ENCODE measurements at regions not wholly inside any gene's neighbourhood (a gene's known extent, or its start where the extent isn't known, plus 50 kb on each side); places are given as distances from the start of the nearest gene placed in this dataset.

DNA sequence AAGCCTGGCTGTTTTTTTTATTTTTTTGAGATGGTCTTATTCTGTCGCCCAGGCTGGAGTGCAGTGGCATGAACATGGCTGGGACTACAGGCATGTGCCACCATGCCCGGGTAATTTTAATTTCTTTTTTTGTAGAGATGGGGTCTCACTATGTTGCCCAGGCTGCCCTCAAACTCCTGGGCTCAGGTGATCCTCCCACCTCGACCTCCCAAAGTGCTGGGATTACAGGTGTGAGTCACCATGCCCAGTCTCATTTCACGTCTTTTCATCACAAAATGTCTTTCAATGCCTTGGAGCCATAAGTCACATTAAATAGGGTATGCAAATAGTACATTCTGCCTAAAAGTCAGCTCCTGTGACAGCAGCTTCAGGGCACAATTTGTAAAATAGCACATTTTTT, 52.8 kb downstream of the SOX2 start:
- no peaks in the 10 kb centered on the region for H3K9me3 ChIP-seq
- H3K36me3 ChIP-seq: no peaks in the 10 kb centered on the region
- no peak overlapping the region for H3K4me3 ChIP-seq
- H3K27me3 ChIP-seq (replicated peaks; ENCODE audit: insufficient read depth): no peaks in the 10 kb centered on the region
- TF ChIP-seq, protein P1, sequence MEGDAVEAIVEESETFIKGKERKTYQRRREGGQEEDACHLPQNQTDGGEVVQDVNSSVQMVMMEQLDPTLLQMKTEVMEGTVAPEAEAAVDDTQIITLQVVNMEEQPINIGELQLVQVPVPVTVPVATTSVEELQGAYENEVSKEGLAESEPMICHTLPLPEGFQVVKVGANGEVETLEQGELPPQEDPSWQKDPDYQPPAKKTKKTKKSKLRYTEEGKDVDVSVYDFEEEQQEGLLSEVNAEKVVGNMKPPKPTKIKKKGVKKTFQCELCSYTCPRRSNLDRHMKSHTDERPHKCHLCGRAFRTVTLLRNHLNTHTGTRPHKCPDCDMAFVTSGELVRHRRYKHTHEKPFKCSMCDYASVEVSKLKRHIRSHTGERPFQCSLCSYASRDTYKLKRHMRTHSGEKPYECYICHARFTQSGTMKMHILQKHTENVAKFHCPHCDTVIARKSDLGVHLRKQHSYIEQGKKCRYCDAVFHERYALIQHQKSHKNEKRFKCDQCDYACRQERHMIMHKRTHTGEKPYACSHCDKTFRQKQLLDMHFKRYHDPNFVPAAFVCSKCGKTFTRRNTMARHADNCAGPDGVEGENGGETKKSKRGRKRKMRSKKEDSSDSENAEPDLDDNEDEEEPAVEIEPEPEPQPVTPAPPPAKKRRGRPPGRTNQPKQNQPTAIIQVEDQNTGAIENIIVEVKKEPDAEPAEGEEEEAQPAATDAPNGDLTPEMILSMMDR (IDR thresholded peaks at IDR 0.05): no peak
- DNase-seq (ENCODE audit: low spot score) (no peak), ATAC-seq (ENCODE audit: insufficient number of reproducible peaks, low FRiP score, low read depth) (no peak)
- H3K27ac ChIP-seq: no peak overlapping the region
- H3K4me1 ChIP-seq (ENCODE audit: control insufficient read depth in 1 of 2, low read depth in 2 of 2): no peaks in the 10 kb centered on the region

DNA sequence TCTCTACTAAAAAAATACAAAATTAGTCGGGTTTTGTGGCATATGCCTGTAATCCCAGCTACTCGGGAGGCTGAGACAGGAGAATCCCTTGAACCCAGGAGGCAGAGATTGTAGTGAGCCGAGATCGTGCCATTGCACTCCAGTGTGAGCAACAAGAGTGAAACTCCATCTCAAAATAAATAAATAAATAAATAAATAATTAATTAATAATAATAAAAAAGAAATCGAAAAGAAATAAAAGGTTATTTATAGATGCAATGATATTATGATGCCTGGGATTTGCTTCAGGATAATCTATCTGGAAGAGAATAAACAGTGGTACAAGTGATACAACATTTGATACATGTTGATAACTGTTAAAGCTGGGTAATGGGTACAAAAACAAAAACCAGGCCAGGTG, 58.6 kb downstream of the SOX2 start:
- TF ChIP-seq, protein P1 (IDR thresholded peaks at IDR 0.05): no peak
- no peak overlapping the region for H3K4me3 ChIP-seq
- ATAC-seq (ENCODE audit: insufficient number of reproducible peaks, low FRiP score, low read depth) (no peak), DNase-seq (ENCODE audit: low spot score) (no peak)
- H3K27me3 ChIP-seq (replicated peaks; ENCODE audit: insufficient read depth): no peaks in the 10 kb centered on the region
- H3K9me3 ChIP-seq: no peaks in the 10 kb centered on the region
- H3K27ac ChIP-seq: no peak overlapping the region
- H3K4me1 ChIP-seq (ENCODE audit: control insufficient read depth in 1 of 2, low read depth in 2 of 2): no peaks in the 10 kb centered on the region
- no peaks in the 10 kb centered on the region for H3K36me3 ChIP-seq

DNA sequence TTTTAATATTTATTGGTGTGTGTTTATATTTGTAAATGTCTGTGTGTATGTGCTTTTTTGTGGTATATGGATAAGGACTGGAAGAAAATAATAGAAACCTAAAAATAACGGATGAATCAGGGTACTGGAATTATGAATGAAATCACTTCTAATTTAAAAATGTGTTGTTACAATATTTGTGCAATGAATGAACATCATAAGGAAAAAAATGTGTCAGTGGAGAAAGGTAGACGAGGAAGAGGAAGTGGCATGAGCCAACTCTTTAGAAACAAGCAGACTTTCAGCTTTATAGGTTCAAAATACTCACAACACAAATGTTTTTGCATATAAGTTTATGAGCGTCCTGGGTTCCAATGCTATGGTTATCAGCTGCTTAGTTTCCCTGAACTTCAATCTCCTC, 59.4 kb downstream of the SOX2 start:
- no peak for DNase-seq (ENCODE audit: low spot score)
- H3K9me3 ChIP-seq: no peaks in the 10 kb centered on the region
- TF ChIP-seq, protein P1 (IDR thresholded peaks at IDR 0.05): no peak
- no peak overlapping the region for H3K4me3 ChIP-seq
- no peak overlapping the region for H3K27ac ChIP-seq
- H3K36me3 ChIP-seq: no peaks in the 10 kb centered on the region
- ATAC-seq (ENCODE audit: insufficient number of reproducible peaks, low FRiP score, low read depth): no peak
- H3K27me3 ChIP-seq (replicated peaks; ENCODE audit: insufficient read depth): no peaks in the 10 kb centered on the region
- no peaks in the 10 kb centered on the region for H3K4me1 ChIP-seq (ENCODE audit: control insufficient read depth in 1 of 2, low read depth in 2 of 2)

DNA sequence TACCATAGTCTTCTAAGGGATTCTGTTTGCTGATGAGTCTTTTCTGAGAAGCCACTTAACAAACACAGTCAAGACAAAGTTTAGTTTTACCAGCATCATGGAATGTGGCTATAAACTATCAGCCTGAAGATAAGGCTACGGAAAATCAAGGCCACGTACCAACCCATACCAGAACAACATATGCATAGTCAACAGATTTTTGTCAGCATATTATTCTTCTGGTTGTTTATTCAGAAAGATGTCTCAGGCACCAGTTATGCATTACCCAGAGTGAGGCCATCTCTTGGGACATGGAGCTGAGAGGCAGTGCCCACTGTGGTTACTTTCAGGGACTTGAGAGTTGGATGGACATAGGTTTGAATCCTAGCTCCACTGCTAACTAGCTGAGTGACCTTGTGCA, 60.4 kb downstream of the SOX2 start:
- H3K36me3 ChIP-seq: no peaks in the 10 kb centered on the region
- TF ChIP-seq, protein P1 (IDR thresholded peaks at IDR 0.05): no peak
- ATAC-seq (ENCODE audit: insufficient number of reproducible peaks, low FRiP score, low read depth): no peak
- H3K4me1 ChIP-seq (ENCODE audit: control insufficient read depth in 1 of 2, low read depth in 2 of 2): no peaks in the 10 kb centered on the region
- no peaks in the 10 kb centered on the region for H3K9me3 ChIP-seq
- no peaks in the 10 kb centered on the region for H3K27me3 ChIP-seq (replicated peaks; ENCODE audit: insufficient read depth)
- no peak overlapping the region for H3K4me3 ChIP-seq
- no peak for DNase-seq (ENCODE audit: low spot score)
- H3K27ac ChIP-seq: no peak overlapping the region

DNA sequence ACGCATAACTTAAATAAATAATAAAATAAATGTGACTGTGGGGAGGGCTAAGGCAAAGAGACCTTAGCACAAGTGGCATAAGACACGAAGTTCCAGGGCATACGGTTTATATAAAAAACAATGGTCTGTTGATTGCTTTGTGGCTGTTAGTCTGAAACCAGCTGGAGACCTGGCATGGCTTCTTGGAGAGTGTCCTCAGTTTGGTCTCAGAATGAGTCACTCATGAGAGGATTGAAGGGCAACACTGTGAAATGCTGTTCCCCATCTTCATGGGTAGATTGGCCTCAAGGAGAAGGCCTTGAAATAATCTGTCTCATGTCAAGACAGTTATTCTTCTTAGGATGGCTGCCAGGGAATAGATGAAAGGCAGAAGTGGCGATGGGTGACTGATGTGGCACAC, 62.2 kb downstream of the SOX2 start:
- no peaks in the 10 kb centered on the region for H3K4me1 ChIP-seq (ENCODE audit: control insufficient read depth in 1 of 2, low read depth in 2 of 2)
- H3K9me3 ChIP-seq: no peaks in the 10 kb centered on the region
- H3K36me3 ChIP-seq: no peaks in the 10 kb centered on the region
- DNase-seq (ENCODE audit: low spot score) (no peak), ATAC-seq (ENCODE audit: insufficient number of reproducible peaks, low FRiP score, low read depth) (no peak)
- no peaks in the 10 kb centered on the region for H3K27me3 ChIP-seq (replicated peaks; ENCODE audit: insufficient read depth)
- H3K27ac ChIP-seq: no peak overlapping the region
- no peak overlapping the region for H3K4me3 ChIP-seq
- TF ChIP-seq, protein P1 (IDR thresholded peaks at IDR 0.05): no peak
